ENCODE measurements at regions not wholly inside any gene's neighbourhood (a gene's known extent, or its start where the extent isn't known, plus 50 kb on each side); places are given as distances from the start of the nearest gene placed in this dataset.

- H3K9me3 ChIP-seq = no peaks in the 10 kb centered on the region
- DNase-seq (ENCODE audit: low spot score) (peak; percentile 22), ATAC-seq (ENCODE audit: insufficient number of reproducible peaks, low FRiP score, low read depth) (peak; percentile 59)
- H3K4me3 ChIP-seq = peak overlapping the region; percentile 27
- peak; percentile 79 for TF ChIP-seq CTCF (IDR thresholded peaks at IDR 0.05)
- no peak overlapping the region for H3K27ac ChIP-seq
- peaks cover 3 to 5% of the 10 kb centered on the region in 2 donors for H3K4me1 ChIP-seq (ENCODE audit: control insufficient read depth in 1 of 2, low read depth in 2 of 2)
- H3K27me3 ChIP-seq (replicated peaks; ENCODE audit: insufficient read depth) = no peaks in the 10 kb centered on the region
- no peaks in the 10 kb centered on the region for H3K36me3 ChIP-seq
Measured at GRCh38 chr13:107211073-107211472, 643.1 kb upstream of the ARGLU1 start.

GRCh38 chr13:107210723-107211030 lies 642.7 kb upstream of the ARGLU1 start:
- no peaks in the 10 kb centered on the region for H3K27me3 ChIP-seq (replicated peaks; ENCODE audit: insufficient read depth)
- H3K9me3 ChIP-seq = no peaks in the 10 kb centered on the region
- no peaks in the 10 kb centered on the region for H3K36me3 ChIP-seq
- H3K4me3 ChIP-seq = peak overlapping the region; percentile 27
- DNase-seq (ENCODE audit: low spot score) = no peak
- ATAC-seq (ENCODE audit: insufficient number of reproducible peaks, low FRiP score, low read depth) = no peak
- H3K4me1 ChIP-seq (ENCODE audit: control insufficient read depth in 1 of 2, low read depth in 2 of 2) = peaks cover 3 to 5% of the 10 kb centered on the region in 2 donors
- TF ChIP-seq CTCF (IDR thresholded peaks at IDR 0.05) = no peak
- H3K27ac ChIP-seq = no peak overlapping the region

GRCh38 chr13:107209824-107210722 lies 642.1 kb upstream of the ARGLU1 start:
- H3K4me3 ChIP-seq = peak overlapping the region; percentile 27
- ATAC-seq (ENCODE audit: insufficient number of reproducible peaks, low FRiP score, low read depth) (no peak), DNase-seq (ENCODE audit: low spot score) (no peak)
- no peaks in the 10 kb centered on the region for H3K36me3 ChIP-seq
- TF ChIP-seq CTCF (IDR thresholded peaks at IDR 0.05) = no peak
- no peaks in the 10 kb centered on the region for H3K27me3 ChIP-seq (replicated peaks; ENCODE audit: insufficient read depth)
- no peaks in the 10 kb centered on the region for H3K9me3 ChIP-seq
- no peak overlapping the region for H3K27ac ChIP-seq
- peaks cover 3 to 5% of the 10 kb centered on the region in 2 donors for H3K4me1 ChIP-seq (ENCODE audit: control insufficient read depth in 1 of 2, low read depth in 2 of 2)

GRCh38 chr13:107208889-107209288 lies 641.0 kb upstream of the ARGLU1 start:
- Histone ChIP-seq H3K36me3 (no peaks in the 10 kb centered on the region), H3K27me3 (replicated peaks; ENCODE audit: insufficient read depth) (no peaks in the 10 kb centered on the region), H3K4me1 (ENCODE audit: control insufficient read depth in 1 of 2, low read depth in 2 of 2) (peaks cover 3 to 5% of the 10 kb centered on the region in 2 donors), H3K27ac (no peak overlapping the region), H3K9me3 (no peaks in the 10 kb centered on the region), H3K4me3 (no peak overlapping the region)
- DNase-seq (ENCODE audit: low spot score) (no peak), ATAC-seq (ENCODE audit: insufficient number of reproducible peaks, low FRiP score, low read depth) (no peak)
- TF ChIP-seq CTCF (IDR thresholded peaks at IDR 0.05) = no peak

GRCh38 chr13:107205318-107206104 lies 637.6 kb upstream of the ARGLU1 start:
- Histone ChIP-seq H3K4me3 (no peak overlapping the region), H3K27me3 (replicated peaks; ENCODE audit: insufficient read depth) (no peaks in the 10 kb centered on the region), H3K27ac (no peak overlapping the region), H3K4me1 (ENCODE audit: control insufficient read depth in 1 of 2, low read depth in 2 of 2) (peaks cover under 1 to 2% of the 10 kb centered on the region in 2 donors), H3K36me3 (no peaks in the 10 kb centered on the region), H3K9me3 (no peaks in the 10 kb centered on the region)
- DNase-seq (ENCODE audit: low spot score) (no peak), ATAC-seq (ENCODE audit: insufficient number of reproducible peaks, low FRiP score, low read depth) (no peak)
- TF ChIP-seq CTCF (IDR thresholded peaks at IDR 0.05) = peak; percentile 93
